Fibroblast of villous mesenchyme (primary cell): ENCODE measurements at regions not wholly inside any gene's neighbourhood (a gene's known extent, or its start where the extent isn't known, plus 50 kb on each side); places are given as distances from the start of the nearest gene placed in this dataset.

ENCODE experiments used
- DNase-seq: peaks from one replicate; pipeline ENCODE4 v3.0.0-alpha.2; 2010; ENCODE audit warnings: low read depth
- H3K4me3 ChIP-seq: 2 replicates; pipeline ENCODE4 v1.5.1; 2011; ENCODE audit warnings: low read depth, mild to moderate bottlenecking, low read length
- CTCF ChIP-seq: IDR thresholded peaks from 2 replicates; pipeline ENCODE4 v1.5.1; 2012; ENCODE audit warnings: low read depth, mild to moderate bottlenecking, low read length; ENCODE audit not compliant: insufficient read depth

GRCh38 chr3:156760333-156760732 is 65.8 kb upstream of the LEKR1 start:
- no peak overlapping the region for H3K4me3 ChIP-seq
- DNase-seq = no peak
- TF ChIP-seq CTCF = no peak

- no peak for TF ChIP-seq CTCF
- no peak overlapping the region for H3K4me3 ChIP-seq
- DNase-seq = no peak
Observed at GRCh38 chr3:156761007-156761406, 65.1 kb upstream of the LEKR1 start.

- peak; percentile 66 for DNase-seq
- H3K4me3 ChIP-seq = no peak overlapping the region
- no peak for TF ChIP-seq CTCF
Observed at GRCh38 chr3:156761713-156762451, 64.3 kb upstream of the LEKR1 start.

GRCh38 chr3:156762631-156763185 is 63.4 kb upstream of the LEKR1 start:
- H3K4me3 ChIP-seq = no peak overlapping the region
- DNase-seq = peak; percentile 98
- TF ChIP-seq CTCF = no peak

GRCh38 chr3:156763386-156763785 is 62.8 kb upstream of the LEKR1 start:
- TF ChIP-seq CTCF = no peak
- no peak overlapping the region for H3K4me3 ChIP-seq
- DNase-seq = no peak

GRCh38 chr3:156763931-156764720 is 62.0 kb upstream of the LEKR1 start:
- no peak for TF ChIP-seq CTCF
- peak; percentile 47 for DNase-seq
- no peak overlapping the region for H3K4me3 ChIP-seq
